Tibial nerve (tissue), 4 donors: ENCODE measurements at regions not wholly inside any gene's neighbourhood (a gene's known extent, or its start where the extent isn't known, plus 50 kb on each side); places are given as distances from the start of the nearest gene placed in this dataset.

Experiments
- DNase-seq, 2 donors: peaks; one replicate each; pipeline ENCODE4 v3.0.0-alpha.2; 2019; ENCODE audit warnings: low spot score in 2 of 2
- H3K27ac ChIP-seq, 4 donors: fragments of 200-600 bp; sonication (generic) in 3 of 4; one replicate each; pipeline ENCODE4 v1.5.1; 2017 to 2019; ENCODE audit warnings: mild to moderate bottlenecking in 1 of 4
- H3K27me3 ChIP-seq, 2 donors: fragments of 200-600 bp; sonication (generic) in 1 of 2; one replicate each; pipeline versions ENCODE4 v1.5.1 to v1.6.0; 2017 to 2019
- H3K36me3 ChIP-seq, 3 donors: fragments of 200-600 bp; sonication (generic); one replicate each; pipeline ENCODE4 v1.5.1; 2018 to 2019
- H3K4me1 ChIP-seq, 4 donors: fragments of 200-600 bp; sonication (generic) in 3 of 4; one replicate each; pipeline ENCODE4 v1.5.1; 2017 to 2019
- H3K4me3 ChIP-seq, 4 donors: fragments of 200-600 bp; sonication (generic) in 3 of 4; one replicate each; pipeline ENCODE4 v1.5.1; 2017 to 2019; ENCODE audit warnings: mild to moderate bottlenecking in 1 of 4, moderate library complexity in 1 of 4
- H3K9me3 ChIP-seq, 4 donors: fragments of 200-600 bp; sonication (generic) in 3 of 4; one replicate each; pipeline ENCODE4 v1.5.1; 2017 to 2019
- EP300 ChIP-seq, 2 donors: sonication (generic); formaldehyde crosslinking; IDR thresholded peaks; one replicate each; pipeline ENCODE4 v1.6.1; 2017; ENCODE audit warnings: antibody characterized with exemption in 2 of 2, mild to moderate bottlenecking in 1 of 2
- POLR2A ChIP-seq, 2 donors: fragments of 450-650 bp; IDR thresholded peaks; one replicate each; pipeline ENCODE4 v1.6.1; 2017; ENCODE audit warnings: antibody characterized with exemption in 2 of 2, mild to moderate bottlenecking in 2 of 2, moderate library complexity in 2 of 2
- WGBS, 2 donors: methylation state at CpG; one replicate each; pipeline ENCODE4 v1.1.5; 2018; 5-methylcytosine and 5-hydroxymethylcytosine counted together
- TF ChIP-seq, protein P1 (sequence below), 5 experiments: fragments of 200-600 bp in 3 of 5; fragments of 450-650 bp in 2 of 5; sonication (generic) in 3 of 5; IDR thresholded peaks; one replicate each; pipeline ENCODE4 v1.5.1; 2016 to 2019; ENCODE audit warnings: antibody characterized with exemption in 5 of 5, mild to moderate bottlenecking in 3 of 5, moderate library complexity in 2 of 5

DNA sequence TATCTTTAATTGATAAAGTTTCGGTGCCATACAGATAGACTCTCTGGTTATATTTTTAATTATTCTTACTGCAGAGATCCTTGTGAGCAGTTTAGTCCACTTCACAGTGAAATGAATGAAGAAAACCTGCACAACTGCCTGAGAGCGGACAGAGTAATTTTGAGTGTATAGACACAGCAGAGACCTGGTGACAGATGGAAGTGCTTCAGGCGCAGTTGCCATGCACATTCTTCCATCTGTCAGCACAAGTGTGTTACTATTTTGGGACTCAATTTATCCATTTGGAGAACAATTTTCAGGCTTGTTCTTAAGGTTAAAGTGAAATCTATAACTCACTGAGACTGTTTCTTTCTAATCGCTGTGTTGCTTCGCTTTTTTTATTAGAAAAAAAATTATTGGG, 147.8 kb upstream of the SPHKAP start:
- TF ChIP-seq, protein P1, sequence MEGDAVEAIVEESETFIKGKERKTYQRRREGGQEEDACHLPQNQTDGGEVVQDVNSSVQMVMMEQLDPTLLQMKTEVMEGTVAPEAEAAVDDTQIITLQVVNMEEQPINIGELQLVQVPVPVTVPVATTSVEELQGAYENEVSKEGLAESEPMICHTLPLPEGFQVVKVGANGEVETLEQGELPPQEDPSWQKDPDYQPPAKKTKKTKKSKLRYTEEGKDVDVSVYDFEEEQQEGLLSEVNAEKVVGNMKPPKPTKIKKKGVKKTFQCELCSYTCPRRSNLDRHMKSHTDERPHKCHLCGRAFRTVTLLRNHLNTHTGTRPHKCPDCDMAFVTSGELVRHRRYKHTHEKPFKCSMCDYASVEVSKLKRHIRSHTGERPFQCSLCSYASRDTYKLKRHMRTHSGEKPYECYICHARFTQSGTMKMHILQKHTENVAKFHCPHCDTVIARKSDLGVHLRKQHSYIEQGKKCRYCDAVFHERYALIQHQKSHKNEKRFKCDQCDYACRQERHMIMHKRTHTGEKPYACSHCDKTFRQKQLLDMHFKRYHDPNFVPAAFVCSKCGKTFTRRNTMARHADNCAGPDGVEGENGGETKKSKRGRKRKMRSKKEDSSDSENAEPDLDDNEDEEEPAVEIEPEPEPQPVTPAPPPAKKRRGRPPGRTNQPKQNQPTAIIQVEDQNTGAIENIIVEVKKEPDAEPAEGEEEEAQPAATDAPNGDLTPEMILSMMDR (IDR thresholded peaks at IDR 0.05): no peak
- TF ChIP-seq POLR2A (IDR thresholded peaks at IDR 0.05) (no peak), EP300 (IDR thresholded peaks at IDR 0.05) (no peak)
- 79 to 84% methylated on average over 5 of the region's 5 CpGs for WGBS, 2 donors

DNA sequence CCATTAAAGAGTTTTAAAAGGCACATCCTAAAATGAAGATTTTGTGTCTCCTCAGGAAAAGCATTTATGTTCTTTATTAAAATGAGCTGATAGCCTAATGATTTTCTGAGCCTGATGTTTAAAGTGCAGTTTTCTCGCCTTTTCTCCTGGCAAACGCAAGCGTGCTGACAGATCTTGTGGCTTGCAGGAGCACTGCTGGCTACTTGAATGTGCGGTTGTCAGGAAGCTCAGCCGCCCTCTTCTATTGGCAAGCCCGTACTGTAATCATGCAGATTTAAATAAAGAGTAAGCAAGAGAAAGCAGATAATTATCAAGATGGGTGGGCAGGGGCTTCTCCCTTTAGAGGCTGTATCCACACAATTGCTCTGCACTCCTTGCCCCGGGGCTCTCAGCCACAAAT, 139.5 kb upstream of the SPHKAP start:
- no peak overlapping the region for H3K4me3 ChIP-seq
- TF ChIP-seq POLR2A (IDR thresholded peaks at IDR 0.05): no peak
- TF ChIP-seq EP300 (IDR thresholded peaks at IDR 0.05): no peak
- TF ChIP-seq, protein P1 (IDR thresholded peaks at IDR 0.05): no peak
- no peaks in the 10 kb centered on the region for H3K4me1 ChIP-seq
- DNase-seq: no peak
- no peaks in the 10 kb centered on the region for H3K36me3 ChIP-seq
- H3K27me3 ChIP-seq: no peaks in the 10 kb centered on the region
- 43 to 50% methylated on average over 7 of the region's 7 CpGs for WGBS, 2 donors
- H3K27ac ChIP-seq: no peak overlapping the region
- H3K9me3 ChIP-seq: peaks cover 0 to under 1% (median 0%) of the 10 kb centered on the region in 4 donors

More for the DNA sequence above, 147.8 kb upstream of the SPHKAP start:
- H3K4me3 ChIP-seq: no peak overlapping the region
- no peaks in the 10 kb centered on the region for H3K27me3 ChIP-seq
- no peak overlapping the region for H3K27ac ChIP-seq
- H3K36me3 ChIP-seq: no peaks in the 10 kb centered on the region
- peaks cover 0 to 22% (median 0%) of the 10 kb centered on the region in 4 donors for H3K9me3 ChIP-seq
- no peak for DNase-seq
- no peaks in the 10 kb centered on the region for H3K4me1 ChIP-seq

DNA sequence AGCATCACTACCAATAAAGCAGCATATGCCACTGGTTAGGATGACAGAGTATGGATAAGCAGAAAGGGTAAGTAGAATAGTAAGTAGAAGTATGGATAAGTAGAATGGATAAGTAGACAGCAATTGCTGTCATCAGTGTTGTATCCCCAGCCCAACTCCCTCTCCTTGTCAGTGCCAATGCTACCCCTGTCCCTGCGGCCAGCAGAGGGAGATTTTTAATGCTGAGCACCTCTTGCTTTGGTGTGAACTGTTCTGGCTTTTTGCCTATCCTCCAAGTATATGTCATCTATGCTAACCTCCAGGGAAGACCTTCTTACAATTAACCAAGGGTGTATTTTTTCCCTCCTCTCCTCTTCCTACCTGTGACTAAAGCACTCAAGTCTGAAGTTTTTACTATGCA, 136.7 kb upstream of the SPHKAP start:
- Histone ChIP-seq H3K36me3 (no peaks in the 10 kb centered on the region), H3K9me3 (no peaks in the 10 kb centered on the region), H3K27me3 (no peaks in the 10 kb centered on the region), H3K4me1 (no peaks in the 10 kb centered on the region), H3K4me3 (no peak overlapping the region), H3K27ac (no peak overlapping the region)
- DNase-seq: no peak
- 38 to 52% methylated on average over 1 of the region's 1 CpG for WGBS, 2 donors
- TF ChIP-seq POLR2A (IDR thresholded peaks at IDR 0.05): no peak
- TF ChIP-seq EP300 (IDR thresholded peaks at IDR 0.05): no peak
- TF ChIP-seq, protein P1 (IDR thresholded peaks at IDR 0.05): no peak

DNA sequence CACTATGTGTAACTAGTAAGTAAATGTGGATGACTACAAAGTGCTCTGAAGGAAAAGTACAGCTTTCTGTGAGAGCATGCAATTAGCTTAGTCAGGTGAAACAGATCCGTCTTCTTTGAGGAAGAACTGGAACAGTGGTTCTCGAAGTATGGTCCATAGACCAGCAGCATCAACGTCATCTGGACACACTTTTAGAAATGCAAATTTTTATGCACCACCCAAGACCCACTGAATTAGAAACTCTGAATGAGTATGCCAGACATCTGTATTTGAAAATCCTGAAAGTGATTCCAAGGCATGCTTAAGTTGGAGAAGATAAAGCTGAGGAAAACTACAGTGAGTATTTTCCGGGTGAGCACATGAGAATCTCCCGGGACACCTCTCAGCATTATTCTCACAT, 130.7 kb upstream of the SPHKAP start:
- no peaks in the 10 kb centered on the region for H3K36me3 ChIP-seq
- TF ChIP-seq EP300 (IDR thresholded peaks at IDR 0.05) (no peak), POLR2A (IDR thresholded peaks at IDR 0.05) (no peak)
- TF ChIP-seq, protein P1 (IDR thresholded peaks at IDR 0.05): no peak
- H3K27me3 ChIP-seq: no peaks in the 10 kb centered on the region
- 74 to 83% methylated on average over 5 of the region's 5 CpGs for WGBS, 2 donors
- H3K4me1 ChIP-seq: no peaks in the 10 kb centered on the region
- H3K4me3 ChIP-seq: no peak overlapping the region
- no peak overlapping the region for H3K27ac ChIP-seq
- no peak for DNase-seq
- no peaks in the 10 kb centered on the region for H3K9me3 ChIP-seq

DNA sequence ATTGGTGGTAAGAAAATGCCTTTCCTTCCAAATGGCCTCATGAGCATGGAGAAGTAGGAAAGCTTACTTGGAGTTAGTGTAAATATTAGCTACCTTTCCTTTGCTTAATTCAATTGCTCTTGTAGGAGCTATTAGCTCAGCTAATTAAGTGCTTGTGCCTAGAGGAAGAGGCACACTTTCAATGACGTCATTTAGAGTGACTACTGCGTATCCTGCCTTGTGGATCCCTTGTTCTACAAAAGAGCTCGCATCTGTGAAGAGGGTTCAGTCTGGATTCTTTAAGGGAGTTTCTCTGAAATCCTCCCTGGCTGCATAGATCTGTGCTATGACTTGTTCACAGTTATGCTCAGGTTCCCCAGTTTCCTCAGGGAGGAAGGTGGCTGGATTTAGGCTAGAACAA, 122.5 kb upstream of the SPHKAP start:
- no peak for DNase-seq
- no peaks in the 10 kb centered on the region for H3K36me3 ChIP-seq
- H3K27me3 ChIP-seq: no peaks in the 10 kb centered on the region
- H3K4me3 ChIP-seq: no peak overlapping the region
- H3K9me3 ChIP-seq: no peaks in the 10 kb centered on the region
- no peaks in the 10 kb centered on the region for H3K4me1 ChIP-seq
- TF ChIP-seq EP300 (IDR thresholded peaks at IDR 0.05) (no peak), POLR2A (IDR thresholded peaks at IDR 0.05) (no peak)
- TF ChIP-seq, protein P1 (IDR thresholded peaks at IDR 0.05): no peak
- 75 to 84% methylated on average over 3 of the region's 3 CpGs for WGBS, 2 donors
- H3K27ac ChIP-seq: no peak overlapping the region
